HT-29 (cell line): ENCODE measurements at regions not wholly inside any gene's neighbourhood (a gene's known extent, or its start where the extent isn't known, plus 50 kb on each side); places are given as distances from the start of the nearest gene placed in this dataset.
"Not testable (repeated sequence)": the region's sequence is repeated elsewhere in the genome, so short reads cannot be mapped to it uniquely, and the experiment has no call there.

Experiments
- DNase-seq: peaks from one replicate; pipeline ENCODE4 v3.0.0-alpha.2; 2015; ENCODE audit warnings: low spot score

- DNase-seq, result no peak
These were observed 90.7 kb downstream of the GADD45G start for GRCh38 chr9:89695441-89695891.

GRCh38 chr9:89695979-89696378 is 91.2 kb downstream of the GADD45G start:
- not testable (repeated sequence) for DNase-seq

GRCh38 chr9:89696780-89697179 is 92.0 kb downstream of the GADD45G start:
- DNase-seq, result no peak

GRCh38 chr9:89697553-89697952 is 92.7 kb downstream of the GADD45G start:
- no peak for DNase-seq

- DNase-seq, result no peak
These were observed 93.7 kb downstream of the GADD45G start for GRCh38 chr9:89698411-89699005.

GRCh38 chr9:89699646-89700045 is 94.8 kb downstream of the GADD45G start:
- DNase-seq, result no peak

GRCh38 chr9:89701221-89701798 is 96.5 kb downstream of the GADD45G start:
- DNase-seq, result no peak

GRCh38 chr9:89702401-89702800 is 97.6 kb downstream of the GADD45G start:
- DNase-seq, result no peak

- no peak for DNase-seq
These were observed 100.8 kb downstream of the GADD45G start for GRCh38 chr9:89705651-89706050.

GRCh38 chr9:89706086-89706485 is 101.3 kb downstream of the GADD45G start:
- no peak for DNase-seq

- no peak for DNase-seq
These were observed 101.9 kb downstream of the GADD45G start for GRCh38 chr9:89706731-89707191.

- no peak for DNase-seq
These were observed 105.9 kb downstream of the GADD45G start for GRCh38 chr9:89710697-89711096.

GRCh38 chr9:89711866-89712265 is 107.1 kb downstream of the GADD45G start:
- no peak for DNase-seq

GRCh38 chr9:89712283-89712682 is 107.5 kb downstream of the GADD45G start:
- no peak for DNase-seq

- DNase-seq, result no peak
These were observed 109.5 kb downstream of the GADD45G start for GRCh38 chr9:89714321-89714720.

GRCh38 chr9:89715318-89715858 is 110.6 kb downstream of the GADD45G start:
- DNase-seq, result no peak

- DNase-seq, result no peak
These were observed 111.1 kb downstream of the GADD45G start for GRCh38 chr9:89715881-89716280.

GRCh38 chr9:89716559-89716958 is 111.7 kb downstream of the GADD45G start:
- no peak for DNase-seq

GRCh38 chr9:89718176-89718575 is 113.4 kb downstream of the GADD45G start:
- DNase-seq, result no peak

- DNase-seq, result no peak
These were observed 113.8 kb downstream of the GADD45G start for GRCh38 chr9:89718651-89719050.

- no peak for DNase-seq
These were observed 114.4 kb downstream of the GADD45G start for GRCh38 chr9:89719202-89719601.

GRCh38 chr9:89720696-89721175 is 115.9 kb downstream of the GADD45G start:
- no peak for DNase-seq

- no peak for DNase-seq
These were observed 116.4 kb downstream of the GADD45G start for GRCh38 chr9:89721176-89721700.
